A549 (cell line): ENCODE measurements at regions not wholly inside any gene's neighbourhood (a gene's known extent, or its start where the extent isn't known, plus 50 kb on each side); places are given as distances from the start of the nearest gene placed in this dataset.

ENCODE experiments used
- ATAC-seq, 2 experiments: fragments of 200-7000 bp in 1 of 2; fragments of >200 bp in 1 of 2; cut with Nextera tagmentation in 1 of 2; cut with Tn5 transposase in 1 of 2; 3 replicates each; pipeline versions ENCODE4 v1.8.0 to v1.9.1; 2018 to 2020; ENCODE audit warnings: mild to moderate bottlenecking in 1 of 2, moderate library complexity in 1 of 2
- CTCF ChIA-PET: fragments of 300-600 bp; sonication (Branson Sonifier 250); formaldehyde crosslinking; extraction: SDS; loops from one replicate; lab custom pipeline; 2021; ENCODE audit warnings: antibody characterized with exemption, inconsistent platforms; lab: Yijun Ruan, JAX
- POLR2A ChIA-PET: fragments of 350-600 bp; formaldehyde crosslinking; extraction: SDS; loops from one replicate; lab custom pipeline; 2021; ENCODE audit warnings: antibody characterized with exemption, inconsistent platforms; lab: Yijun Ruan, JAX
- DNase-seq, 2 experiments: peaks; one replicate each; pipeline versions ENCODE4 v3.0.0 to v3.0.0-alpha.2; 2011 to 2016; ENCODE audit warnings: low read depth in 1 of 2, low spot score in 1 of 2
- FAIRE-seq: peaks from 2 replicates; lab custom pipeline; 2011; peaks lifted over from hg19 to GRCh38; lab: Jason Lieb, UNC
- H3K27ac ChIP-seq, 2 experiments: fragments of >200 bp; sonication (Bioruptor Twin); formaldehyde crosslinking; 3 replicates each; pipeline ENCODE4 v1.5.1; 2016 to 2017
- H3K4me1 ChIP-seq: fragments of >200 bp; sonication (Bioruptor Twin); formaldehyde crosslinking; 3 replicates; pipeline ENCODE4 v1.6.1; 2016
- H3K4me2 ChIP-seq: fragments of >200 bp; sonication (Bioruptor Twin); formaldehyde crosslinking; 3 replicates; pipeline ENCODE4 v1.6.1; 2016
- H3K4me3 ChIP-seq: fragments of >200 bp; sonication (Bioruptor Twin); formaldehyde crosslinking; 3 replicates; pipeline ENCODE4 v1.5.1; 2016
- H3K9me3 ChIP-seq: fragments of >200 bp; sonication (Bioruptor Twin); formaldehyde crosslinking; 3 replicates; pipeline ENCODE4 v1.6.1; 2016
- ATOH8 ChIP-seq: fragments of 250-450 bp; sonication (Bioruptor Pico); IDR thresholded peaks from 2 replicates; pipeline ENCODE4 v1.5.0; 2020; ENCODE audit warnings: low read depth, mild to moderate bottlenecking, moderate library complexity
- CHD2 ChIP-seq: fragments of 150-350 bp; IDR thresholded peaks from 2 replicates; pipeline ENCODE4 v1.6.1; 2014; ENCODE audit warnings: low read length; ENCODE audit not compliant: partially characterized antibody
- CHD4 ChIP-seq: fragments of 200-600 bp; sonication (generic); IDR thresholded peaks from 2 replicates; pipeline ENCODE4 v1.6.1; 2016; ENCODE audit warnings: antibody characterized with exemption, mild to moderate bottlenecking, borderline replicate concordance
- E2F6 ChIP-seq: IDR thresholded peaks from 2 replicates; pipeline ENCODE4 v1.6.1; 2012; ENCODE audit warnings: low read depth, borderline replicate concordance
- EP300 ChIP-seq, 2 experiments: fragments of >200 bp; sonication (Bioruptor Twin); formaldehyde crosslinking; IDR thresholded peaks; 2 replicates in 1 of 2; 3 replicates in 1 of 2; pipeline ENCODE4 v1.6.1; 2016 to 2017
- ESRRA ChIP-seq: fragments of 150-350 bp; IDR thresholded peaks from 2 replicates; pipeline ENCODE4 v1.6.1; 2014; ENCODE audit warnings: mild to moderate bottlenecking, low read length, borderline replicate concordance
- FOSL2 ChIP-seq, 2 experiments: fragments of 450-650 bp in 1 of 2; fragments of >200 bp in 1 of 2; sonication (Bioruptor Twin) in 1 of 2; formaldehyde crosslinking; IDR thresholded peaks; 2 replicates each; pipeline versions ENCODE4 v1.5.0 to v1.6.1; 2016 to 2020; ENCODE audit warnings: mild to moderate bottlenecking in 1 of 2, moderate library complexity in 1 of 2
- GATA3 ChIP-seq: IDR thresholded peaks from 2 replicates; pipeline ENCODE4 v1.6.1; 2012; ENCODE audit warnings: borderline replicate concordance
- HDAC2 ChIP-seq: fragments of 200-600 bp; sonication (generic); IDR thresholded peaks from 2 replicates; pipeline ENCODE4 v1.6.1; 2016
- HOXA7 ChIP-seq: fragments of 250-450 bp; sonication (Bioruptor Pico); IDR thresholded peaks from 2 replicates; pipeline ENCODE4 v1.5.0; 2020; ENCODE audit warnings: mild to moderate bottlenecking, moderate library complexity
- HOXB5 ChIP-seq: fragments of 250-450 bp; sonication (Bioruptor Pico); IDR thresholded peaks from 2 replicates; pipeline ENCODE4 v1.5.0; 2020; ENCODE audit warnings: mild to moderate bottlenecking, moderate library complexity
- KDM5A ChIP-seq: fragments of 200-600 bp; sonication (generic); IDR thresholded peaks from 2 replicates; pipeline ENCODE4 v1.6.1; 2016; ENCODE audit warnings: antibody characterized with exemption, mild to moderate bottlenecking
- MAFK ChIP-seq: fragments of 450-650 bp; IDR thresholded peaks from 2 replicates; pipeline ENCODE4 v1.6.1; 2014; ENCODE audit not compliant: partially characterized antibody
- MAZ ChIP-seq: fragments of 150-350 bp; IDR thresholded peaks from 2 replicates; pipeline ENCODE4 v1.6.1; 2014; ENCODE audit warnings: antibody characterized with exemption, low read depth, low read length, borderline replicate concordance
- MYC ChIP-seq: IDR thresholded peaks from 2 replicates; pipeline ENCODE4 v1.6.1; 2012; ENCODE audit warnings: mild to moderate bottlenecking, inconsistent platforms, low read length, improper control_type of control experiment, borderline replicate concordance
- NPAS2 ChIP-seq: fragments of 250-450 bp; sonication (Bioruptor Pico); IDR thresholded peaks from 2 replicates; pipeline ENCODE4 v1.8.0; 2022; ENCODE audit warnings: mild to moderate bottlenecking, moderate library complexity, borderline replicate concordance
- NR3C1 ChIP-seq: fragments of >200 bp; sonication (Bioruptor Twin); formaldehyde crosslinking; IDR thresholded peaks from 3 replicates; pipeline ENCODE4 v1.6.1; 2017
- PHF8 ChIP-seq: fragments of 200-600 bp; sonication (generic); IDR thresholded peaks from 2 replicates; pipeline ENCODE4 v1.6.1; 2016; ENCODE audit warnings: low read depth, mild to moderate bottlenecking, antibody characterized with exemption, moderate library complexity, borderline replicate concordance
- POLR2AphosphoS2 ChIP-seq: conservative IDR thresholded peaks from 2 replicates; pipeline ENCODE4 v1.6.1; 2012; ENCODE audit warnings: low read length, improper control_type of control experiment, inconsistent platforms
- REST ChIP-seq: fragments of 200-600 bp; sonication (generic); IDR thresholded peaks from 2 replicates; pipeline ENCODE4 v1.6.1; 2016; ENCODE audit warnings: antibody characterized with exemption, mild to moderate bottlenecking, moderate library complexity
- SMC3 ChIP-seq: fragments of >200 bp; sonication (Bioruptor Twin); formaldehyde crosslinking; IDR thresholded peaks from 3 replicates; pipeline ENCODE4 v1.6.1; 2018; ENCODE audit warnings: inconsistent platforms
- WGBS: methylation state at CpG from one replicate; pipeline ENCODE4 v1.1.6; 2017; ENCODE audit errors: missing lambda C conversion rate; 5-methylcytosine and 5-hydroxymethylcytosine counted together
- TF ChIP-seq, protein P1 (sequence below): fragments of 150-350 bp; IDR thresholded peaks from 2 replicates; pipeline ENCODE4 v1.6.1; 2014; ENCODE audit warnings: low read depth, mild to moderate bottlenecking, low read length
- TF ChIP-seq, protein P2 (sequence below): fragments of >200 bp; sonication (Bioruptor Twin); formaldehyde crosslinking; IDR thresholded peaks from 3 replicates; pipeline ENCODE4 v1.5.1; 2016

- H3K4me2 ChIP-seq: no peak overlapping the region
- 6% methylated on average over 2 of the region's 2 CpGs for WGBS
- ChIA-PET CTCF (no interaction called here), POLR2A (no interaction called here)
- no peaks in the 10 kb centered on the region for H3K9me3 ChIP-seq
- ATAC-seq: no peak
- TF ChIP-seq FOSL2 (IDR thresholded peaks at IDR 0.05) (no peak), FOSL2 (CRISPR knock-in tag; IDR thresholded peaks at IDR 0.05) (no peak), NPAS2 (CRISPR knock-in tag) (no peak), E2F6 (no peak)
- TF ChIP-seq, protein P1, sequence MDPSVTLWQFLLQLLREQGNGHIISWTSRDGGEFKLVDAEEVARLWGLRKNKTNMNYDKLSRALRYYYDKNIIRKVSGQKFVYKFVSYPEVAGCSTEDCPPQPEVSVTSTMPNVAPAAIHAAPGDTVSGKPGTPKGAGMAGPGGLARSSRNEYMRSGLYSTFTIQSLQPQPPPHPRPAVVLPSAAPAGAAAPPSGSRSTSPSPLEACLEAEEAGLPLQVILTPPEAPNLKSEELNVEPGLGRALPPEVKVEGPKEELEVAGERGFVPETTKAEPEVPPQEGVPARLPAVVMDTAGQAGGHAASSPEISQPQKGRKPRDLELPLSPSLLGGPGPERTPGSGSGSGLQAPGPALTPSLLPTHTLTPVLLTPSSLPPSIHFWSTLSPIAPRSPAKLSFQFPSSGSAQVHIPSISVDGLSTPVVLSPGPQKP: no peak
- no peak overlapping the region for H3K27ac ChIP-seq
- H3K4me3 ChIP-seq: no peak overlapping the region
- no peak for FAIRE-seq
- H3K4me1 ChIP-seq: no peaks in the 10 kb centered on the region
- no peak for DNase-seq
These were observed 669.9 kb upstream of the ID4 start for GRCh38 chr6:19167251-19167650.

DNA sequence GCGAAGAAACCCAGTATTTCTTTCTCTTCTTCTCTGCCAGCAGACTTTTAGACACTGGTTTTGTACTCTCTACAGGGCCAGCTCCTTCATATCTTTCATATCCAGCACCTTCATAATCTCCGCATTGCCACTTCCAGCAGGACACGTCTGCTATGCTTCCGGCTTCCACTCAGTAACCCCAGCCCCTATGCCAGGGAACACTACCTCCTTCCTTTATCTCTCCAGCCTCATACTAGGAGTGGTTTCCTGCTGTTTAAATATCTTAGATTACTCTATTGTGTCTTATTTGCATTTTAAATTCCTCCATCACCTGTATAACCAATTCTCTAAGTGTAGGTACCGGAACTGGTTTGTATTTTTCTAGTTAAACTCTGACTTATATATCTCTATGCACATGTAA lies 667.8 kb upstream of the ID4 start:
- DNase-seq (no peak), ATAC-seq (no peak), FAIRE-seq (no peak)
- Histone ChIP-seq H3K27ac (no peak overlapping the region), H3K4me2 (no peak overlapping the region), H3K9me3 (no peaks in the 10 kb centered on the region), H3K4me1 (no peaks in the 10 kb centered on the region), H3K4me3 (no peak overlapping the region)
- ChIA-PET POLR2A (no interaction called here), CTCF (no interaction called here)
- 41% methylated on average over 5 of the region's 5 CpGs for WGBS
- no peak for TF ChIP-seq HOXA7
- TF ChIP-seq MAZ: no peak
- TF ChIP-seq SMC3: no peak
- TF ChIP-seq EP300 (IDR thresholded peaks at IDR 0.05): no peak
- no peak for TF ChIP-seq MAFK
- no peak for TF ChIP-seq CHD4
- no peak for TF ChIP-seq KDM5A
- TF ChIP-seq PHF8: no peak
- TF ChIP-seq REST: no peak

- ChIA-PET POLR2A (no interaction called here), CTCF (no interaction called here)
- FAIRE-seq (no peak), DNase-seq (no peak), ATAC-seq (no peak)
- TF ChIP-seq, protein P2, sequence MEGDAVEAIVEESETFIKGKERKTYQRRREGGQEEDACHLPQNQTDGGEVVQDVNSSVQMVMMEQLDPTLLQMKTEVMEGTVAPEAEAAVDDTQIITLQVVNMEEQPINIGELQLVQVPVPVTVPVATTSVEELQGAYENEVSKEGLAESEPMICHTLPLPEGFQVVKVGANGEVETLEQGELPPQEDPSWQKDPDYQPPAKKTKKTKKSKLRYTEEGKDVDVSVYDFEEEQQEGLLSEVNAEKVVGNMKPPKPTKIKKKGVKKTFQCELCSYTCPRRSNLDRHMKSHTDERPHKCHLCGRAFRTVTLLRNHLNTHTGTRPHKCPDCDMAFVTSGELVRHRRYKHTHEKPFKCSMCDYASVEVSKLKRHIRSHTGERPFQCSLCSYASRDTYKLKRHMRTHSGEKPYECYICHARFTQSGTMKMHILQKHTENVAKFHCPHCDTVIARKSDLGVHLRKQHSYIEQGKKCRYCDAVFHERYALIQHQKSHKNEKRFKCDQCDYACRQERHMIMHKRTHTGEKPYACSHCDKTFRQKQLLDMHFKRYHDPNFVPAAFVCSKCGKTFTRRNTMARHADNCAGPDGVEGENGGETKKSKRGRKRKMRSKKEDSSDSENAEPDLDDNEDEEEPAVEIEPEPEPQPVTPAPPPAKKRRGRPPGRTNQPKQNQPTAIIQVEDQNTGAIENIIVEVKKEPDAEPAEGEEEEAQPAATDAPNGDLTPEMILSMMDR: no peak
- TF ChIP-seq MYC: no peak
- no peak for TF ChIP-seq PHF8
- TF ChIP-seq ATOH8: no peak
- TF ChIP-seq POLR2AphosphoS2: no peak
- no peak for TF ChIP-seq MAZ
- TF ChIP-seq ESRRA: no peak
- TF ChIP-seq HOXB5 (CRISPR knock-in tag): no peak
- TF ChIP-seq CHD2: no peak
- TF ChIP-seq HDAC2: no peak
- no peak for TF ChIP-seq NPAS2 (CRISPR knock-in tag)
- TF ChIP-seq GATA3: no peak
- no peak for TF ChIP-seq NR3C1
- H3K4me1 ChIP-seq: no peaks in the 10 kb centered on the region
- no peak overlapping the region for H3K27ac ChIP-seq
- H3K9me3 ChIP-seq: no peaks in the 10 kb centered on the region
- H3K4me3 ChIP-seq: no peak overlapping the region
- WGBS: 33% methylated on average over 3 of the region's 3 CpGs
- no peak overlapping the region for H3K4me2 ChIP-seq
These were observed 662.1 kb upstream of the ID4 start for GRCh38 chr6:19175023-19175422.
